ENCODE measurements at regions not wholly inside any gene's neighbourhood (a gene's known extent, or its start where the extent isn't known, plus 50 kb on each side); places are given as distances from the start of the nearest gene placed in this dataset.
A peak's percentile ranks its signal among the peaks of the same experiment; 100 is the strongest.

DNA sequence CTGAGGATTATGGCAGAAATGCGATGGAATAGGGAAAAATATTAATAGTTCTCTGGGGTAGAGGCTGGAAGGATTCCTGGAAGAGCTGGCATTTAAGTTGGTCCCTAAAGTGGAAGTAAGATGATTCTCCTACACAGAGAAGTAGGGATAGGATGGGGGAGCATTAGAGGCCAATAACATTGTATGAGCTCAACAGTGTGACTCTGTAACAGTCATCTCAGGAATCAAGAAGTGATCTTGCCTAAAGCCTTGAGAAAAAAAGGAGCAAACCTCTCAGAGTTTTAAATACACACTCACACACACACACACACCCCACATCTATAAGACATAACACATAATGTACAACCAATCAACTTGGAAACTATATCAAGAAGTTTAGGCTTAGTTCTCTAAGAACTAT, 117.7 kb upstream of the CDK1 start:
- ATAC-seq (ENCODE audit: low FRiP score): no peak
- Histone ChIP-seq H3K4me3 (ENCODE audit: low read length in 2 of 2) (no peak overlapping the region), H3K4me1 (ENCODE audit: control insufficient read depth in 1 of 2, insufficient read depth in 2 of 2, low read length in 2 of 2) (no peaks in the 10 kb centered on the region), H3K36me3 (ENCODE audit: control insufficient read depth in 1 of 2, insufficient read depth in 2 of 2, low read length in 1 of 2) (no peaks in the 10 kb centered on the region), H3K27ac (ENCODE audit: low read depth in 1 of 2, low read length in 2 of 2) (no peak overlapping the region), H3K9me3 (ENCODE audit: control insufficient read depth, low read length) (no peaks in the 10 kb centered on the region), H3K27me3 (ENCODE audit: control insufficient read depth in 1 of 2, insufficient read depth in 2 of 2, low read length in 1 of 2) (no peaks in the 10 kb centered on the region)
- 52 to 94% methylated on average over 1 of the region's 1 CpG for WGBS, 2 donors
- intact Hi-C loops (cut with DNase I): no loop called here
- DNase-seq: no peak

DNA sequence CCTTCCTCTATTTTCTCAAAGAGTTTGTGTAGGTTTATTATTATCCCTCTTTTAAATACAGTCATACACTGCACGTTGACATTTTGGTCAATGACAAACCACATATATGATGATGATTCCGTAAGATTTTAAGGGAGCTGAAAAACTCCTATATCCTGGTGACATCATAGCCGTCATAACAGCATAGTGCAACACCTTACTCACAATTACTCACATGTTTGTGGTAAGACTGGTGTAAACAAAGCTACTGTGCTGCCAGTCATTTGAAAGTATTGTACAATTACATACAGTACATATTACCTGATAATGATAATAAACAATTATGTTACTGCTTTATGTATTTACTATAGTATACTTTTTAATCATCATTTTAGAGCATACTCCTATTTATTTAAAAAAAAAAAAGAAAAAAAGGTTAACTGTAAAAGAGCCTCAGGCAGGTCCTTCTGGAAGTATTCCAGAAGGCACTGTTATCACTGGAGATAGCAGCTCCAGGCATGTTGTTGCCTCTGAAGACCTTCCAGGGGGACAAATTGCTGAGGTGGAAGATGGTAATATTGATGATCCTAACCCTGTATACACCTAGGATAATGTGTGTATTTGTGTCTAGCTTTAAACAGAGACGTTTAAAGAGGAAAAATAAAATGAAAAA, 123.3 kb upstream of the CDK1 start:
- 62 to 75% methylated on average over 4 of the region's 4 CpGs for WGBS, 2 donors
- H3K9me3 ChIP-seq (ENCODE audit: control insufficient read depth, low read length): no peaks in the 10 kb centered on the region
- H3K27ac ChIP-seq (ENCODE audit: low read depth in 1 of 2, low read length in 2 of 2): no peak overlapping the region
- no peak for ATAC-seq (ENCODE audit: low FRiP score)
- no peak for DNase-seq
- H3K36me3 ChIP-seq (ENCODE audit: control insufficient read depth in 1 of 2, insufficient read depth in 2 of 2, low read length in 1 of 2): no peaks in the 10 kb centered on the region
- no peaks in the 10 kb centered on the region for H3K27me3 ChIP-seq (ENCODE audit: control insufficient read depth in 1 of 2, insufficient read depth in 2 of 2, low read length in 1 of 2)
- no peak overlapping the region for H3K4me3 ChIP-seq (ENCODE audit: low read length in 2 of 2)
- no peaks in the 10 kb centered on the region for H3K4me1 ChIP-seq (ENCODE audit: control insufficient read depth in 1 of 2, insufficient read depth in 2 of 2, low read length in 2 of 2)
- intact Hi-C loops (cut with DNase I): loop anchor here in 1 of 2 donors (10.0 kb wide), 1 partner anchor 550 kb away; no protein-coding TSS in a partner anchor

- ATAC-seq (ENCODE audit: low FRiP score): no peak
- H3K4me1 ChIP-seq (ENCODE audit: control insufficient read depth in 1 of 2, insufficient read depth in 2 of 2, low read length in 2 of 2): no peaks in the 10 kb centered on the region
- no peak overlapping the region for H3K27ac ChIP-seq (ENCODE audit: low read depth in 1 of 2, low read length in 2 of 2)
- intact Hi-C loops (cut with DNase I): loop anchor here in 1 of 2 donors (10.0 kb wide), 1 partner anchor 548 kb away; no protein-coding TSS in a partner anchor
- no peaks in the 10 kb centered on the region for H3K36me3 ChIP-seq (ENCODE audit: control insufficient read depth in 1 of 2, insufficient read depth in 2 of 2, low read length in 1 of 2)
- WGBS, 2 donors: 87 to 88% methylated on average over 6 of the region's 6 CpGs
- H3K4me3 ChIP-seq (ENCODE audit: low read length in 2 of 2): no peak overlapping the region
- no peak for DNase-seq
- H3K9me3 ChIP-seq (ENCODE audit: control insufficient read depth, low read length): no peaks in the 10 kb centered on the region
- H3K27me3 ChIP-seq (ENCODE audit: control insufficient read depth in 1 of 2, insufficient read depth in 2 of 2, low read length in 1 of 2): no peaks in the 10 kb centered on the region
Observed at GRCh38 chr10:60652628-60653027, 125.7 kb upstream of the CDK1 start.

GRCh38 chr10:60650378-60650800, 127.9 kb upstream of the CDK1 start:
- DNase-seq (no peak), ATAC-seq (ENCODE audit: low FRiP score) (no peak)
- H3K27me3 ChIP-seq (ENCODE audit: control insufficient read depth in 1 of 2, insufficient read depth in 2 of 2, low read length in 1 of 2): no peaks in the 10 kb centered on the region
- H3K9me3 ChIP-seq (ENCODE audit: control insufficient read depth, low read length): no peaks in the 10 kb centered on the region
- no peak overlapping the region for H3K4me3 ChIP-seq (ENCODE audit: low read length in 2 of 2)
- intact Hi-C loops (cut with DNase I): loop anchor here in 1 of 2 donors (10.0 kb wide), 1 partner anchor 546 kb away; no protein-coding TSS in a partner anchor
- no peak overlapping the region for H3K27ac ChIP-seq (ENCODE audit: low read depth in 1 of 2, low read length in 2 of 2)
- H3K36me3 ChIP-seq (ENCODE audit: control insufficient read depth in 1 of 2, insufficient read depth in 2 of 2, low read length in 1 of 2): no peaks in the 10 kb centered on the region
- no peaks in the 10 kb centered on the region for H3K4me1 ChIP-seq (ENCODE audit: control insufficient read depth in 1 of 2, insufficient read depth in 2 of 2, low read length in 2 of 2)

DNA sequence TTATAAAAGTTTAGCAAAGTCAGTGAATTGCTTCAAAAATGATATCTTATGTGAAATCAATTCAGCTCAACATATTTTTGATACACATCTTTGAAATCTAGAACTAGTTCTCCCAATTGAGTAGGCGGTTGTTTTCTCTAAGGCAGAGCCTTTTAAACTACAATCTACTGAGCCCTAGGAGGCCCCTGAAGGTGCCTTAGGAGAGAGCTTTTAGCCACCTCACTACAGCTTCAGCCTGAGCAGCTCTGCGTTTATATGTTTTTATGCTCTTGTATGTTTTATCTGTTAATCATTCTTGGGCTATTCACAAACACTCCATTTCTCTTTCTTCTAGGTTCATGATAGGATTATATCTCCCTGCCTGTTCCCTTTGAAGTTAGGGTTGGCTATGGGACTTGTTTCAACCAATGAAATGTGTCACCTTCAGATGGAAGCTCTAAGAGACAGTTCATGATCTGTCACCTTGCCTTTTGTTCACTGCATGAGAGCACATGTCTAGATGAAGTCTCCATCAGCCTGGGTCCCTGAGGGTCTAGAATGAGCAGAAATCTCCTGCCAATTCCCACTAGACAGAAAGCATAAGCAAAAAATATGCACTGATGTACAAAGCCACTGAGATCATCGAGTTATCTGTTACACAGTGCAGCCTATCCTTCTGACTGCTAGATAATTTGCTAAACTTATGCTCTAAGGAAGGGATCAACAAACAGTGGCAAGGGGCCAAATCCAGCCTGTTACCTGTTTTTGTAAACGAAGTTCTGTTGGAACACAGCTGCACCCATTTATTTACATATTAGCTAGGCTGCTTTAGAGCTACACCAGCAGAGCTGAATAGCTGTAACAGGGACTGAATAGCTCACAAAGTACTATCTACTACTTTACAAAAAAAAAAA, 128.5 kb upstream of the CDK1 start:
- intact Hi-C loops (cut with DNase I): loop anchor here (10.0 kb wide), 1 partner anchor 545 kb away; no protein-coding TSS in a partner anchor
- no peaks in the 10 kb centered on the region for H3K27me3 ChIP-seq (ENCODE audit: control insufficient read depth in 1 of 2, insufficient read depth in 2 of 2, low read length in 1 of 2)
- ATAC-seq (ENCODE audit: low FRiP score): no peak
- DNase-seq: no peak
- no peak overlapping the region for H3K27ac ChIP-seq (ENCODE audit: low read depth in 1 of 2, low read length in 2 of 2)
- no peaks in the 10 kb centered on the region for H3K9me3 ChIP-seq (ENCODE audit: control insufficient read depth, low read length)
- 60 to 61% methylated on average over 4 of the region's 4 CpGs for WGBS, 2 donors
- H3K4me1 ChIP-seq (ENCODE audit: control insufficient read depth in 1 of 2, insufficient read depth in 2 of 2, low read length in 2 of 2): no peaks in the 10 kb centered on the region
- H3K4me3 ChIP-seq (ENCODE audit: low read length in 2 of 2): no peak overlapping the region
- H3K36me3 ChIP-seq (ENCODE audit: control insufficient read depth in 1 of 2, insufficient read depth in 2 of 2, low read length in 1 of 2): no peaks in the 10 kb centered on the region

- no peak for DNase-seq
- H3K4me3 ChIP-seq (ENCODE audit: low read length in 2 of 2): no peak overlapping the region
- no peaks in the 10 kb centered on the region for H3K4me1 ChIP-seq (ENCODE audit: control insufficient read depth in 1 of 2, insufficient read depth in 2 of 2, low read length in 2 of 2)
- H3K36me3 ChIP-seq (ENCODE audit: control insufficient read depth in 1 of 2, insufficient read depth in 2 of 2, low read length in 1 of 2): no peaks in the 10 kb centered on the region
- no peak for ATAC-seq (ENCODE audit: low FRiP score)
- H3K27me3 ChIP-seq (ENCODE audit: control insufficient read depth in 1 of 2, insufficient read depth in 2 of 2, low read length in 1 of 2): no peaks in the 10 kb centered on the region
- intact Hi-C loops (cut with DNase I): loop anchor here in 1 of 2 donors (10.0 kb wide), 1 partner anchor 544 kb away; no protein-coding TSS in a partner anchor
- H3K27ac ChIP-seq (ENCODE audit: low read depth in 1 of 2, low read length in 2 of 2): no peak overlapping the region
- 84 to 97% methylated on average over 2 of the region's 2 CpGs for WGBS, 2 donors
- H3K9me3 ChIP-seq (ENCODE audit: control insufficient read depth, low read length): no peaks in the 10 kb centered on the region
Observed at GRCh38 chr10:60648761-60649160, 129.5 kb upstream of the CDK1 start.

DNA sequence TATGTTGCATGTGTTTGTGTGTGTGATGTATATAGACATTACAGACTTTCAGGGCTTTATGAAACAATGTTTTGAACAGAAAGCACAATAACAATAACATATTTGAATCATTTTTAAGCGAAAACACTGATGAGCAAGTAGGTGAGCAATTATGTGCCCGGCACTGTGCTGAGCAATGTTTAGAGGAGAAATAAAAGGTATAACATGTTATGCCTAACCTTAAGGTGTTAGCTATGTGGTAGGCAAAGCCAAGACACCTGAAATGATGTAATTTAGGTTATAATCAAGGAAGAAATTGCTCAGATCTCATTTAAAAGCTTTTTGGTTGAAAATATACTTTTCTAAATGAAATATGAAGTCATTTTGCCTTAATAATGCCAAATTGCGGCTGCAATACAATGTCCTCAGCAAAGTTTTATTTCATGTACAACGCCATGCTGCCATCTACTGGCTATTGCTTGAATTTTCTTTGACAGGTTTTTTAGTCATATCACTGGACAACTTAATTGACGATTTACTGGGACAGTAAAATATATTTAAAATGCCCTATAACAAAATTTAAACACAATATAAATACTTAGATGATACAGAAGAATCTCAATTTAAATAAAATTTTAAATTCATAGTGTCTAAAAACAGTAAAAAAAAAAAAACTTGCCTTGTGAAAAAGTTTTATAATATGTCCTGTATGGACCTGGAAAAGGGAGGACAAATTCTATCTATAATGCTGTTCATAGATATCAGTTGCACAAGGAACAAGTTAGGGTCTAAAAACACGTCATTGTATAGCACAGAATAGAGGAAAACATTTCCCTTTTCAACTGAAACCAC, 131.1 kb upstream of the CDK1 start:
- Histone ChIP-seq H3K4me1 (ENCODE audit: control insufficient read depth in 1 of 2, insufficient read depth in 2 of 2, low read length in 2 of 2) (no peaks in the 10 kb centered on the region), H3K9me3 (ENCODE audit: control insufficient read depth, low read length) (no peaks in the 10 kb centered on the region), H3K4me3 (ENCODE audit: low read length in 2 of 2) (no peak overlapping the region), H3K27ac (ENCODE audit: low read depth in 1 of 2, low read length in 2 of 2) (no peak overlapping the region), H3K27me3 (ENCODE audit: control insufficient read depth in 1 of 2, insufficient read depth in 2 of 2, low read length in 1 of 2) (no peaks in the 10 kb centered on the region), H3K36me3 (ENCODE audit: control insufficient read depth in 1 of 2, insufficient read depth in 2 of 2, low read length in 1 of 2) (no peaks in the 10 kb centered on the region)
- intact Hi-C loops (cut with DNase I): loop anchor here (2.0 to 10.0 kb wide), 3 partner anchors 200 to 542 kb away; no protein-coding TSS in a partner anchor
- WGBS, 2 donors: 17% methylated on average over 6 of the region's 6 CpGs
- ATAC-seq (ENCODE audit: low FRiP score) (no peak), DNase-seq (no peak)

DNA sequence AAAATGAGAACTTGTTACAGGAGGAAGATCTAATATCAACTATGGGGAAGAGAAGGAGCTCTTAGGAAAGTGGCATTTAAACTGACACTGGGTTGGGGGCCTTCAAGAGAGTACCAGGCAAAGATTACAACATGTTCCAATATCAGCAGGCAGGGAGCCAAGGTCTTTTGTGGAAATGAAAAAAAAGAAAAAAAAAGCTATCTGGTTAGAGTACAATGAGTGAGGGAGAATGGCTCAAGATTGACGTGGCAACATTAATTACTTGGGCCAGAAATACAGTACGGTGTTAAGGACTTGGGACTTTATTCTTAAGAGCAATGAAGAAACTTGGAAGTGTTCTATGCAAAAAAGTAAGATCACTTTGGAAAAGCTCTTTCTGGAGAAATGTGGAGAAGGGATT, 132.3 kb upstream of the CDK1 start:
- no peaks in the 10 kb centered on the region for H3K36me3 ChIP-seq (ENCODE audit: control insufficient read depth in 1 of 2, insufficient read depth in 2 of 2, low read length in 1 of 2)
- no peaks in the 10 kb centered on the region for H3K4me1 ChIP-seq (ENCODE audit: control insufficient read depth in 1 of 2, insufficient read depth in 2 of 2, low read length in 2 of 2)
- H3K9me3 ChIP-seq (ENCODE audit: control insufficient read depth, low read length): no peaks in the 10 kb centered on the region
- peak; percentile 33 for ATAC-seq (ENCODE audit: low FRiP score)
- no peak overlapping the region for H3K4me3 ChIP-seq (ENCODE audit: low read length in 2 of 2)
- 65 to 80% methylated on average over 2 of the region's 2 CpGs for WGBS, 2 donors
- DNase-seq: no peak
- H3K27ac ChIP-seq (ENCODE audit: low read depth in 1 of 2, low read length in 2 of 2): no peak overlapping the region
- intact Hi-C loops (cut with DNase I): loop anchor here (2.0 to 10.0 kb wide), 3 partner anchors 199 to 541 kb away; no protein-coding TSS in a partner anchor
- H3K27me3 ChIP-seq (ENCODE audit: control insufficient read depth in 1 of 2, insufficient read depth in 2 of 2, low read length in 1 of 2): no peaks in the 10 kb centered on the region
